ENCODE measurements at regions not wholly inside any gene's neighbourhood (a gene's known extent, or its start where the extent isn't known, plus 50 kb on each side); places are given as distances from the start of the nearest gene placed in this dataset.

DNA sequence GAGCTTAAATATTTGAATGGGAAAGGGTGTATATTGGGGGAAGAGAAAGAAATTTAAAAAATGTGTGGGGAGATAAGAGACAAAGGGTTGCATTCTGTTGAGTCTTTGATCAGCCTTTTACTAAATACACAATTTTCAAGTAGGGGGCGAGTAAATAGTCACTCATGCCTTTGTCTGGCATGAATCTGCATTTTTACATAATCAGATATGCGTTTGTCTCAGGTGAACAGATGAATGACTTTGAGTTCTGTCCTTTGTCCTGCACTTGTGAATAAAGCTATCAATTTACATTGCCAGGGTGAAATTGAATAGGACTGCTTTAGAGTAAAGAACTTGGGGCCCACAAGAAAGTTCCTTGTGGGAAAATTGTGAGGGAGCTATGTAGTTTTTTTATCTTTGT lies 523.6 kb upstream of the LUZP2 start:
- peaks cover 2% of the 10 kb centered on the region; the same call in 1 of the 2 replicates for H3K9me3 ChIP-seq

DNA sequence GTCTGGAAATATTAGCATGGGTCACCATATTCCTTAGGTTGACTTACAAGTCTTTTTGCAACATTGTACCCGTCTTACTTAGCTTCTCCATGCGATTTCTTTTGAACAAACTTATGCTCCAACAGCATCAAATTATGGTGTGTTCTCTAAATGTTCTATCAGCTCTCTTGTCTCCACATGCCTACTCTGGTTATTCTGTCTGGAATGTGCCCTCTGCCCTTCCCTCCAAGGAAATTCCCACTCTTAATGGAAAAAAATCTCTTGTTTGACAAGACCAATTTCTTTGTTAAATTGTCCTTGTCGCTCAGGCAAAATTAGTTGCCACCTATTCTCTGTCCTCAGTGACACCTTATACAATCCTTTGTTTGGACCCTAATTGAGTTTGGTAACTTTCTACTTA lies 522.8 kb upstream of the LUZP2 start:
- POLR2A ChIA-PET: no interaction called here
- H3K27me3 ChIP-seq (replicated peaks; ENCODE audit: control insufficient read depth, insufficient read depth, low read length): no peaks in the 10 kb centered on the region
- intact Hi-C loops (cut with micrococcal nuclease; ENCODE audit: unreplicated experiment): loop anchor here (5.0 kb wide), 1 partner anchor 118 kb away; no protein-coding TSS in a partner anchor
- no peak overlapping the region for H3K4me3 ChIP-seq (ENCODE audit: low read depth, low read length)
- Mint-ChIP-seq H3K27me3 (ENCODE audit: insufficient read depth, unreplicated experiment) (no peaks in the 10 kb centered on the region), H3K4me3 (ENCODE audit: unreplicated experiment) (peak overlapping the region; percentile 32), H3K36me3 (ENCODE audit: insufficient read depth, unreplicated experiment) (peaks cover 4% of the 10 kb centered on the region), H3K9me3 (ENCODE audit: unreplicated experiment) (peaks cover 58% of the 10 kb centered on the region), H3K4me1 (ENCODE audit: low read depth, unreplicated experiment) (peaks cover 40% of the 10 kb centered on the region), H3K27ac (ENCODE audit: unreplicated experiment) (peak overlapping the region; percentile 76)
- H3K36me3 ChIP-seq (ENCODE audit: control insufficient read depth, insufficient read depth, low read length): no peaks in the 10 kb centered on the region
- no TSS peak for BruUV-seq (replicated peaks)
- TF ChIP-seq, protein P1, sequence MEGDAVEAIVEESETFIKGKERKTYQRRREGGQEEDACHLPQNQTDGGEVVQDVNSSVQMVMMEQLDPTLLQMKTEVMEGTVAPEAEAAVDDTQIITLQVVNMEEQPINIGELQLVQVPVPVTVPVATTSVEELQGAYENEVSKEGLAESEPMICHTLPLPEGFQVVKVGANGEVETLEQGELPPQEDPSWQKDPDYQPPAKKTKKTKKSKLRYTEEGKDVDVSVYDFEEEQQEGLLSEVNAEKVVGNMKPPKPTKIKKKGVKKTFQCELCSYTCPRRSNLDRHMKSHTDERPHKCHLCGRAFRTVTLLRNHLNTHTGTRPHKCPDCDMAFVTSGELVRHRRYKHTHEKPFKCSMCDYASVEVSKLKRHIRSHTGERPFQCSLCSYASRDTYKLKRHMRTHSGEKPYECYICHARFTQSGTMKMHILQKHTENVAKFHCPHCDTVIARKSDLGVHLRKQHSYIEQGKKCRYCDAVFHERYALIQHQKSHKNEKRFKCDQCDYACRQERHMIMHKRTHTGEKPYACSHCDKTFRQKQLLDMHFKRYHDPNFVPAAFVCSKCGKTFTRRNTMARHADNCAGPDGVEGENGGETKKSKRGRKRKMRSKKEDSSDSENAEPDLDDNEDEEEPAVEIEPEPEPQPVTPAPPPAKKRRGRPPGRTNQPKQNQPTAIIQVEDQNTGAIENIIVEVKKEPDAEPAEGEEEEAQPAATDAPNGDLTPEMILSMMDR (IDR thresholded peaks at IDR 0.05; ENCODE audit: insufficient read depth in 1 of 2, low read depth in 1 of 2, low read length in 1 of 2, severe bottlenecking in 1 of 2, unreplicated experiment in 1 of 2): no peak
- CTCF ChIA-PET: no interaction called here
- peaks cover 2% of the 10 kb centered on the region; the same call in 1 of the 2 replicates for H3K9me3 ChIP-seq
- no peak for DNase-seq
- peaks cover 44% of the 10 kb centered on the region for H3K4me1 ChIP-seq

More for the DNA sequence above, 523.6 kb upstream of the LUZP2 start:
- BruUV-seq (replicated peaks): no TSS peak
- peak overlapping the region; percentile 14 for H3K27ac Mint-ChIP-seq (ENCODE audit: unreplicated experiment)
- peaks cover 40% of the 10 kb centered on the region for H3K4me1 Mint-ChIP-seq (ENCODE audit: low read depth, unreplicated experiment)
- no peaks in the 10 kb centered on the region for H3K27me3 Mint-ChIP-seq (ENCODE audit: insufficient read depth, unreplicated experiment)
- no peaks in the 10 kb centered on the region for H3K36me3 ChIP-seq (ENCODE audit: control insufficient read depth, insufficient read depth, low read length)
- TF ChIP-seq, protein P1 (IDR thresholded peaks at IDR 0.05; ENCODE audit: insufficient read depth in 1 of 2, low read depth in 1 of 2, low read length in 1 of 2, severe bottlenecking in 1 of 2, unreplicated experiment in 1 of 2): no peak
- H3K4me3 ChIP-seq (ENCODE audit: low read depth, low read length): no peak overlapping the region
- peaks cover 4% of the 10 kb centered on the region for H3K36me3 Mint-ChIP-seq (ENCODE audit: insufficient read depth, unreplicated experiment)
- CTCF ChIA-PET: no interaction called here
- H3K27me3 ChIP-seq (replicated peaks; ENCODE audit: control insufficient read depth, insufficient read depth, low read length): no peaks in the 10 kb centered on the region
- peaks cover 44% of the 10 kb centered on the region for H3K4me1 ChIP-seq
- peak in 1 of 2 experiments; percentile 44 for DNase-seq
- peaks cover 58% of the 10 kb centered on the region for H3K9me3 Mint-ChIP-seq (ENCODE audit: unreplicated experiment)
- POLR2A ChIA-PET: no interaction called here
- intact Hi-C loops (cut with micrococcal nuclease; ENCODE audit: unreplicated experiment): loop anchor here (1.0 to 5.0 kb wide), 4 partner anchors 15 to 119 kb away; no protein-coding TSS in a partner anchor
- H3K4me3 Mint-ChIP-seq (ENCODE audit: unreplicated experiment): peak overlapping the region; percentile 7

DNA sequence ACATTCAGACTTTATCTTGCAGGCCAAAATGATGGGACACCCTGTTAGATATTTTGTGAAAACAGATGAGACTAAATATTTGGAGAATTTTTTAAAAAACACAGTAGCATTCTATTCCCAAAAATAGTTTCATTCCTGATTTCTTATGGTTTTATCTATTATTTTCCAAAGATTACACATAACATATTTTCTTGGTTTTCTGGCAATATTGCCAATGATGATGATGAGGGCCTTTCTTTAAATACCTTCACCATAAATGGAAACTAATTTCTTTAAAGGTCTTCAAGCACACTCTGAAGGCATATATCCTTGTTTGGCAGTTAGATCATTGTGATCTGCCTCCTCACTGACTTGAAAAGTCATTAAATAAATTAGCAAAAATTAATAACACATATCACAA lies 522.3 kb upstream of the LUZP2 start:
- H3K4me3 ChIP-seq (ENCODE audit: low read depth, low read length): no peak overlapping the region
- POLR2A ChIA-PET: no interaction called here
- Mint-ChIP-seq H3K27ac (ENCODE audit: unreplicated experiment) (peak overlapping the region; percentile 74), H3K9me3 (ENCODE audit: unreplicated experiment) (peaks cover 55% of the 10 kb centered on the region), H3K36me3 (ENCODE audit: insufficient read depth, unreplicated experiment) (peaks cover 4% of the 10 kb centered on the region), H3K4me3 (ENCODE audit: unreplicated experiment) (no peak overlapping the region), H3K27me3 (ENCODE audit: insufficient read depth, unreplicated experiment) (no peaks in the 10 kb centered on the region), H3K4me1 (ENCODE audit: low read depth, unreplicated experiment) (peaks cover 36% of the 10 kb centered on the region)
- intact Hi-C loops (cut with micrococcal nuclease; ENCODE audit: unreplicated experiment): loop anchor here (5.0 kb wide), 1 partner anchor 118 kb away; no protein-coding TSS in a partner anchor
- no peaks in the 10 kb centered on the region for H3K36me3 ChIP-seq (ENCODE audit: control insufficient read depth, insufficient read depth, low read length)
- no peak for DNase-seq
- BruUV-seq (replicated peaks): no TSS peak
- CTCF ChIA-PET: no interaction called here
- peaks cover 41% of the 10 kb centered on the region for H3K4me1 ChIP-seq
- TF ChIP-seq, protein P1 (IDR thresholded peaks at IDR 0.05; ENCODE audit: insufficient read depth in 1 of 2, low read depth in 1 of 2, low read length in 1 of 2, severe bottlenecking in 1 of 2, unreplicated experiment in 1 of 2): no peak
- H3K9me3 ChIP-seq: peaks cover 2% of the 10 kb centered on the region; the same call in 1 of the 2 replicates
- no peaks in the 10 kb centered on the region for H3K27me3 ChIP-seq (replicated peaks; ENCODE audit: control insufficient read depth, insufficient read depth, low read length)
